Central memory CD8-positive, alpha-beta T cell (primary cell): ENCODE measurements at regions not wholly inside any gene's neighbourhood (a gene's known extent, or its start where the extent isn't known, plus 50 kb on each side); places are given as distances from the start of the nearest gene placed in this dataset.
"Not testable (repeated sequence)": the region's sequence is repeated elsewhere in the genome, so short reads cannot be mapped to it uniquely, and the experiment has no call there.

Experiments
- ATAC-seq: fragments of 150-1000 bp; cut with Tn5 transposase; replicated peaks from 2 replicates; pipeline ENCODE4 v1.10.0; 2022; ENCODE audit warnings: mild to moderate bottlenecking, moderate FRiP score, moderate number of reproducible peaks; ENCODE audit not compliant: poor library complexity, severe bottlenecking; ENCODE audit errors: extremely low read depth
- DNase-seq, 2 donors: peaks; one replicate each; pipeline ENCODE4 v3.0.0; 2021; ENCODE audit warnings: low spot score in 2 of 2
- H3K27ac Mint-ChIP-seq: one replicate; pipeline ENCODE4 v1.8.0; 2022; ENCODE audit warnings: low read depth, mild to moderate bottlenecking, moderate library complexity, mixed read lengths
- H3K27me3 Mint-ChIP-seq: one replicate; pipeline ENCODE4 v1.8.0; 2022; ENCODE audit warnings: mixed read lengths
- H3K36me3 Mint-ChIP-seq: one replicate; pipeline ENCODE4 v1.8.0; 2022; ENCODE audit warnings: mild to moderate bottlenecking, moderate library complexity, mixed read lengths; ENCODE audit not compliant: insufficient read depth
- H3K4me1 Mint-ChIP-seq: one replicate; pipeline ENCODE4 v1.8.0; 2022; ENCODE audit warnings: mixed read lengths
- H3K4me3 Mint-ChIP-seq: one replicate; pipeline ENCODE4 v1.8.0; 2022; ENCODE audit warnings: mild to moderate bottlenecking, moderate library complexity, mixed read lengths
- H3K9me3 Mint-ChIP-seq: one replicate; pipeline ENCODE4 v1.8.0; 2022; ENCODE audit warnings: mixed read lengths

- no peaks in the 10 kb centered on the region for H3K9me3 Mint-ChIP-seq
- no peak overlapping the region for H3K27ac Mint-ChIP-seq
- no peaks in the 10 kb centered on the region for H3K27me3 Mint-ChIP-seq
- H3K4me3 Mint-ChIP-seq = no peak overlapping the region
- H3K36me3 Mint-ChIP-seq = no peaks in the 10 kb centered on the region
- H3K4me1 Mint-ChIP-seq = no peaks in the 10 kb centered on the region
- DNase-seq (no peak), ATAC-seq (no peak)
These were observed 1283.7 kb upstream of the RAG2 start for GRCh38 chr11:37881741-37882140.

DNA sequence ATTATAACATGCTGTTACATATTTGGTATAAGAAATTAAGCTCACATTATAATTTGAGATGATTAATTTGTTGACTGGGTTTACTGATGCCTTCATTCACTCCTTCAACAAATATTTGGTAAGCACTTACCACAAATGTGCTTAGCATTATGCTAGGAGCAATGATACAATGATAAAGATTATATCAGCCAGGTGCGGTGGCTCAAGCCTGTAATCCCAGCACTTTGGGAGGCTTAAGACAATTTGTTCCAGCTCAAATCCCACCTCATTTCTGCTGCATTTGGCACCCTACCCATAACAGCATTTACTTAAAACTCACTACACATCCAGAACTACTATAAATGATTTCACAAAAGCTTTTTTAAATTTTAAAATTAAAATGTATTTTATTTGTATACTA, 1263.6 kb upstream of the RAG2 start:
- ATAC-seq = no peak
- H3K27ac Mint-ChIP-seq = no peak overlapping the region
- no peak for DNase-seq
- H3K36me3 Mint-ChIP-seq = no peaks in the 10 kb centered on the region
- H3K27me3 Mint-ChIP-seq = no peaks in the 10 kb centered on the region
- H3K4me1 Mint-ChIP-seq = no peaks in the 10 kb centered on the region
- no peak overlapping the region for H3K4me3 Mint-ChIP-seq
- peaks cover 14% of the 10 kb centered on the region for H3K9me3 Mint-ChIP-seq

GRCh38 chr11:37858806-37859537, 1260.9 kb upstream of the RAG2 start:
- DNase-seq, H3K4me1 Mint-ChIP-seq, H3K4me3 Mint-ChIP-seq, ATAC-seq, H3K27me3 Mint-ChIP-seq, H3K27ac Mint-ChIP-seq, H3K36me3 Mint-ChIP-seq: not testable (repeated sequence)
- peaks cover 14% of the 10 kb centered on the region for H3K9me3 Mint-ChIP-seq

GRCh38 chr11:37858398-37858797, 1260.4 kb upstream of the RAG2 start:
- DNase-seq = no peak
- no peaks in the 10 kb centered on the region for H3K27me3 Mint-ChIP-seq
- no peak for ATAC-seq
- H3K9me3 Mint-ChIP-seq = peaks cover 14% of the 10 kb centered on the region
- no peaks in the 10 kb centered on the region for H3K36me3 Mint-ChIP-seq
- no peaks in the 10 kb centered on the region for H3K4me1 Mint-ChIP-seq
- H3K27ac Mint-ChIP-seq = no peak overlapping the region
- H3K4me3 Mint-ChIP-seq = no peak overlapping the region

DNA sequence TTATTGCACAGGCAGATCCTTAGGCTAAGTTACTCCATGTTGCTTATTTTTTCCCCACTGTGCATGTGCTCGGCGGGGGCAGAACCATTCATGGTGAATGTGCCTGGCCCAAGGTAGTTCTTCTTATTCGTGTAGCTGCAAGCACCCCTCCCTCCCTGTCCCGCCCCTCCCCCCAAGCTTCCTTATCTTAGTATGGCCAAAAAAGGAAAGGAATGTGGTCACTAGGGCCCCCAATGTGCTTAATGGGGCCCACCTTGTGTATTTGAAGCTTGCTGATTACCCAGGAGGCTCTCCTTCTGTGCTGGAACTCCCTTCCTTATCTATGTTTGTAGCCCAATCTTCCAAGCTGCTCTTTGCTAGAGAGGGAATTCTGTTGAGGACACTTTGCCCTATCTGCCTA, 1259.7 kb upstream of the RAG2 start:
- H3K9me3 Mint-ChIP-seq = peaks cover 14% of the 10 kb centered on the region
- ATAC-seq = no peak
- no peak overlapping the region for H3K27ac Mint-ChIP-seq
- no peak for DNase-seq
- no peak overlapping the region for H3K4me3 Mint-ChIP-seq
- no peaks in the 10 kb centered on the region for H3K36me3 Mint-ChIP-seq
- H3K4me1 Mint-ChIP-seq = no peaks in the 10 kb centered on the region
- H3K27me3 Mint-ChIP-seq = no peaks in the 10 kb centered on the region

GRCh38 chr11:37849706-37850105, 1251.7 kb upstream of the RAG2 start:
- no peaks in the 10 kb centered on the region for H3K36me3 Mint-ChIP-seq
- H3K4me1 Mint-ChIP-seq = no peaks in the 10 kb centered on the region
- peaks cover 31% of the 10 kb centered on the region for H3K9me3 Mint-ChIP-seq
- no peak for ATAC-seq
- H3K27ac Mint-ChIP-seq = no peak overlapping the region
- DNase-seq = no peak
- no peaks in the 10 kb centered on the region for H3K27me3 Mint-ChIP-seq
- no peak overlapping the region for H3K4me3 Mint-ChIP-seq

DNA sequence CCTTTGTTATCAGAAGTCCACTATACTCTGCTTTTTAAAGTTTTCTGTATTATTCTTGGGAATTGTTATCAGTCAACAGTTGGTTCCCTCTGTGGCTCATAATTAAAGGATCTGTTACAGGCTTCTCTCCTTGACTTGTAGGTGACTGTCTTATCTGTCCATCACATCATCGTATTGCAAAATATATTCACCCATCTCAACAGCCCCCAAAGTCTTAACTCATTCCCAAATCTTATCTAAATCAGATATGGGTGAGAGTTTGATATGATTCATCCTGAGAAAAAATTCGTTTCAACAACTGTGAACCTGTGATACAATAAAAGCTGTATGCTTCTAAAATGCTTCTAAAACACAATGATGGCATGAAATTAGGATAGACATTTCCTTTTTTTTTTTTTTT, 1245.6 kb upstream of the RAG2 start:
- ATAC-seq (no peak), DNase-seq (no peak)
- Mint-ChIP-seq H3K9me3 (peaks cover 11% of the 10 kb centered on the region), H3K4me1 (no peaks in the 10 kb centered on the region), H3K27ac (no peak overlapping the region), H3K4me3 (no peak overlapping the region), H3K27me3 (no peaks in the 10 kb centered on the region), H3K36me3 (no peaks in the 10 kb centered on the region)

GRCh38 chr11:37841016-37841415, 1243.0 kb upstream of the RAG2 start:
- Mint-ChIP-seq H3K4me3 (no peak overlapping the region), H3K27ac (no peak overlapping the region), H3K36me3 (no peaks in the 10 kb centered on the region), H3K27me3 (no peaks in the 10 kb centered on the region), H3K4me1 (no peaks in the 10 kb centered on the region), H3K9me3 (peaks cover 7% of the 10 kb centered on the region)
- ATAC-seq = no peak
- DNase-seq = no peak

- not testable (repeated sequence) for H3K27ac Mint-ChIP-seq
These were observed 1242.3 kb upstream of the RAG2 start for GRCh38 chr11:37840345-37840744.

GRCh38 chr11:37830529-37830928, 1232.5 kb upstream of the RAG2 start:
- Mint-ChIP-seq H3K27me3 (no peaks in the 10 kb centered on the region), H3K27ac (no peak overlapping the region), H3K36me3 (no peaks in the 10 kb centered on the region), H3K4me3 (no peak overlapping the region), H3K4me1 (no peaks in the 10 kb centered on the region), H3K9me3 (peaks cover 10% of the 10 kb centered on the region)
- no peak for ATAC-seq
- DNase-seq = no peak

More at GRCh38 chr11:37840345-37840744, 1242.3 kb upstream of the RAG2 start:
- not testable (repeated sequence) for H3K4me1 Mint-ChIP-seq, DNase-seq, H3K27me3 Mint-ChIP-seq, H3K4me3 Mint-ChIP-seq, H3K36me3 Mint-ChIP-seq, ATAC-seq, H3K9me3 Mint-ChIP-seq

- ATAC-seq (no peak), DNase-seq (no peak)
These were observed 1219.8 kb upstream of the RAG2 start for GRCh38 chr11:37817727-37818270.

GRCh38 chr11:37812281-37812880, 1214.3 kb upstream of the RAG2 start:
- Mint-ChIP-seq H3K36me3 (no peaks in the 10 kb centered on the region), H3K9me3 (peaks cover 14% of the 10 kb centered on the region), H3K4me1 (no peaks in the 10 kb centered on the region), H3K27me3 (no peaks in the 10 kb centered on the region), H3K4me3 (no peak overlapping the region), H3K27ac (no peak overlapping the region)
- DNase-seq = no peak
- no peak for ATAC-seq

More at GRCh38 chr11:37817727-37818270, 1219.8 kb upstream of the RAG2 start:
- Mint-ChIP-seq H3K4me1 (no peaks in the 10 kb centered on the region), H3K9me3 (peaks cover 32% of the 10 kb centered on the region), H3K36me3 (no peaks in the 10 kb centered on the region), H3K27me3 (no peaks in the 10 kb centered on the region), H3K4me3 (no peak overlapping the region), H3K27ac (no peak overlapping the region)

DNA sequence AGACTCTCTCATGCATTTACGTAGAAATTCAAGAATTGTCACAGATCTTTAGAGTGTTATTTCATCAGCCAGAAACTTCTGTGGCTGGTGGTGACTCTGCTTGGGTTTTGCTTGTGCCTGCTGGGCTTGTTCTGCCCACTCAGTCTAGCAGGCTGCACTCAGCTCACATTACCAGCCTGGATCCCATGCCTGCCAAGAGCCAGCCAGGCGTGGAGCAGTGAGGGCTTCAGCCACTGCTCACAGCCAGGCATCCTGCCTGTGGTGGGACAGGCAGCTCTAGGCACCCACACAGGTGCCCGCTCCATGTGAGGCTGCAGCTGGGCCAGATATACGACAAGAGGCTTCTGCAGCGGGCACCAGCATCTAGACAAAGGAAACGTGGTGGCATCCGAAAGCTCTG, 1213.3 kb upstream of the RAG2 start:
- Mint-ChIP-seq H3K36me3 (no peaks in the 10 kb centered on the region), H3K27ac (no peak overlapping the region), H3K27me3 (no peaks in the 10 kb centered on the region), H3K4me3 (no peak overlapping the region), H3K9me3 (peaks cover 11% of the 10 kb centered on the region), H3K4me1 (no peaks in the 10 kb centered on the region)
- ATAC-seq (no peak), DNase-seq (no peak)
